Body of pancreas (tissue), 4 donors: ENCODE measurements at regions not wholly inside any gene's neighbourhood (a gene's known extent, or its start where the extent isn't known, plus 50 kb on each side); places are given as distances from the start of the nearest gene placed in this dataset.

ENCODE experiments used
- CTCF ChIP-seq, 7 experiments: fragments of 450-650 bp in 4 of 7; fragments of 200-600 bp in 3 of 7; sonication (generic) in 3 of 7; IDR thresholded peaks; one replicate each; pipeline ENCODE4 v1.5.1; 2016 to 2019; ENCODE audit warnings: antibody characterized with exemption in 7 of 7
- POLR2A ChIP-seq, 3 donors: fragments of 450-650 bp; IDR thresholded peaks; one replicate each; pipeline ENCODE4 v1.6.1; 2016; ENCODE audit warnings: antibody characterized with exemption in 3 of 3, mild to moderate bottlenecking in 2 of 3

- TF ChIP-seq POLR2A (IDR thresholded peaks at IDR 0.05) (no peak), CTCF (IDR thresholded peaks at IDR 0.05) (no peak)
Observed at GRCh38 chr16:17563323-17564091, 92.7 kb upstream of the XYLT1 start.
